GM19397 (cell line): ENCODE measurements at regions not wholly inside any gene's neighbourhood (a gene's known extent, or its start where the extent isn't known, plus 50 kb on each side); places are given as distances from the start of the nearest gene placed in this dataset.

ENCODE experiments used
- ATAC-seq: cut with Tn5 transposase; IDR thresholded peaks from one replicate; pipeline ENCODE4 v1.9.1; 2021; ENCODE audit warnings: mild to moderate bottlenecking, moderate library complexity; ENCODE audit not compliant: unreplicated experiment

- no peak for ATAC-seq
These were observed 339.5 kb downstream of the ALG10 start for GRCh38 chr12:34361721-34362316.

DNA sequence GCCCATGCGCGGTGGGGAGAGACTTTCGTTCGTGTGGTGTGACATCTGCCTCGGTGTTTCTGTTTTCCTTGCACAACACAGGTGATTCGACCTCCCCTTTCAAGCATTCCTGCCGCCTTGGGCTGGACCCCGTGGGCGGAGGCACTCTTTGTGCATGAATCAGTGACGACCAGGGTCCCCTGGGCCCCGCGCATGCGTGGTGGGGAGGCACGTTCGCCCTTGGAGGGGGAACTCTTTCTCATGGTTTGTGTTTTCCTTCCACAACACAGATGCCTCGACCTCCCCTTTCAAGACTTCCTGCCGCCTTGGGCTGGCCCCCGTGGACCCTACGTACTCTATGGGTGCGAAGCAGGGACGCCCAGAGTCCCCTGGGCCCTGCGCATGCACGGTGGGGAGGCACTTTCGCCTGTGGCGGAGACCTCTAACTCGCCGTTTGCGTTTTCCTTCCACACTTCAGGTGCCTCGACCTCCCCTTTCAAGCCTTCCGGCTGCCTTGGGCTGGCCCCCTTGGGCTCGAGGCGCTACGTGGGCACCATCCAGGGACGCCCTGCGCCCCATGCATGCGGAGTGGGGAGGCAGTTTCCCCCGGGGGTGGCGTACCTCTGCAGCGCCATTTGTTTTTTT is 340.9 kb downstream of the ALG10 start:
- ATAC-seq, result no peak

DNA sequence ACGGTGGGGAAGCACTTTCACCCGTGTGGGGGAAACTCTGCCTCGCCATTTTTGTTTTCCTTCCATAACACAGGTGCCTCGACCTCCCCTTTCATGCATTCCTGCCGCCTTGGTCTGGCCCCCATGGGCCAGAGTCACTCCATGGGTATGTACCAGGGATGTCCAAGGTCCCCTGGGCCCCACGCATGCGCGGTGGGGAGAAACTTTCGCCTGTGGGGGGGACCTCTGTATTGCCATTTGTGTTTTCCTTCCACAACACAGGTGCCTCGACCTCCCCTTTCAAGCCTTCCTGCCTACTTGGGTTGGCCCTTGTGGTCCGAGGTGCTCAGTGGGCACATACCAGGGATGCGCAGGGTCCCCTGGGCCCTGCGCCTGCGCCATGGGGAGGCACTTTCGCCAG is 345.8 kb downstream of the ALG10 start:
- ATAC-seq, result no peak

DNA sequence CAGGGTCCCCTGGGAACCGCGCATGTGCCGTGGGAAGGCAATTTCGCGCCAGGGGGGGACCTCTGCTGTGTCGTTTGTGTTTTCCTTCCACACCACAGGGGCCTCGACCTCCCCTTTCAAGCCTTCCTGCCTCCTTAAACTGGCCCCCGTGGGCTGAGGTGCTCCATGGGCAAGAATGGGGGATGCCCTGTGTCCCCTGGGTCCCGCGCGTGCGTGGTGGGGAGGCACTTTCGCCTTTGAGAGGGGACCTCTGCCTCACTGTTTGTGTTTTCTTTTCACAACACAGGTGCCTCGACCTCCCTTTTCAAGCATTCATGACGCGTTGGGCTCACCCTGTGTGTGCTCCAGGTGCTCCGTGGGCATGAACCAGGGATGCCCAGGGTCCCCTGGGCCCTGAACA is 348.8 kb downstream of the ALG10 start:
- no peak for ATAC-seq

GRCh38 chr12:34372003-34372402 is 349.7 kb downstream of the ALG10 start:
- ATAC-seq, result no peak

DNA sequence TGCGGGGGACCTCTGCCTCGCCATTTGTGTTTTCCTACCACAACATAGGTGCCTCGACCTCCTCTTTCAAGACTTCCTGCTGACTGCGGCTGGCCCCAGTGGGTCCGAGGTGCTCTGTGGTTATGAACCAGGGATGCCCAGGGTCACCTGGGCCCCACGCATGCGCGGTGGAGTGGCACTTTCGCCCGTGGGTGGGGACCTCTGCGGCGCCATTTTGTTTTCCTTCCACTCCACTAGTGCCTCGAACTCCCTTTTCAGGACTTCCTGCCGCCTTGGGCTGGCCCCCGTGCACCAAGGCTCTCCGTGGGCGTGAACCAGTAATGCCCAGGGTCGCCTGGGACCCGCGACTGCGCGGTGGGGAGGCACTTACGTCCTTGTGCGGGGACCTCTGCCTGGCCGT is 351.6 kb downstream of the ALG10 start:
- no peak for ATAC-seq

GRCh38 chr12:34376133-34376799 is 354.0 kb downstream of the ALG10 start:
- no peak for ATAC-seq

DNA sequence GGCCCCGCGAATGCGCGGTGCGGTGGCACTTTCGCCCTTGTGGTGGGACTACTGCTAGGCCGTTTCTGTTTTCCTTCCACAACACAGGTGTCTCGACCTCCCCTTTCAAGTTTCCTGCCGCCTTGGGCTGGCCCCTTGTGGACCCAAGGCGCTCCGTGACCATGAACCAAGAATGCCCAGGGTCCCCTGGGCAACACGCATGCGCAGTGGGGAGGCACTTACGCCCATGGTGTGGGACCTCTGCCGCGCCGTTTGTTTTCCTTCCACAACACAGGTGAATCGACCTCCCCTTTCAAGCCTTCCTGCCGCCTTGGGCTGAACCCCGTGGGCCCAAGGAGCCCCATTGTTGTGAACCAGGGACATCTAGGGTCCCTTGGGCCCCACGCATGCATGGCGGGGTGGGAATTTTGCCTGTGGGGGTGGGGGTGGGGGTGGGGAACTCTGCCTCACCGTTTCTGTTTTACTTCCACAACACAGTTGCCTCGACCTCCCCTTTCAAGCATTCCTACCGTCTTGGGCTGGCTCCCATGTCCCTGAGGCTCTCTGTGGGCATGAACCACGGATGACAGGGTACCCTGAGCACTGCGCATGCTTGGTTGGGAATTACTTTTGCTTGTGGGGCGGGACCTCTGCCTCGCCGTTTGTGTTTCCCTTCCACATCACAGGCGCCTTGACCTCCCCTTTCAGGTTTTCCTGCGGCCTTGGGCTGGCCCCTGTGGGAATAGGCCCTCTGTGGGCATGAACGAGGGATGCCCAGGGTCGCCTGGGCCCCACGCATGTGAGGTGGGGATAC is 355.1 kb downstream of the ALG10 start:
- ATAC-seq, result no peak

DNA sequence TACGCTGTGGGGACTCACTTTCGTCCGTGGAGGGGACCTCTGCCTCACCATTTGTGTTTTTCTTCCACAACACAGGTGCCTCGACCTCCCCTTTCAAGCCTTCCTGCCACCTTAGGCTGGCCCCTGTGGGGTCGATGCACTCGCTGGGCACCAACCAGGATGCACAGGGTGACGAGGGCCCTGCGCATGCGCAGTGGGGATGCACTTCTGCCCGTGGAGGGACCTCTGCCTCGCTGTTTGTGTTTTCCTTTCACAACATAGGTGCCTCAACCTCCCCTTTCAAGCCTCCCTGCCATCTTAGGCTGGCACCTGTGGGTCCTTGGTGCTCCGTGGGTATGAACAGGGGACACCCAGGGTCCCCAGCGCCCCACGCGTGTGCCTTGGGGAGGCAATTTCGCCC is 356.8 kb downstream of the ALG10 start:
- no peak for ATAC-seq

- no peak for ATAC-seq
These were observed 362.4 kb downstream of the ALG10 start for GRCh38 chr12:34384693-34385092.

DNA sequence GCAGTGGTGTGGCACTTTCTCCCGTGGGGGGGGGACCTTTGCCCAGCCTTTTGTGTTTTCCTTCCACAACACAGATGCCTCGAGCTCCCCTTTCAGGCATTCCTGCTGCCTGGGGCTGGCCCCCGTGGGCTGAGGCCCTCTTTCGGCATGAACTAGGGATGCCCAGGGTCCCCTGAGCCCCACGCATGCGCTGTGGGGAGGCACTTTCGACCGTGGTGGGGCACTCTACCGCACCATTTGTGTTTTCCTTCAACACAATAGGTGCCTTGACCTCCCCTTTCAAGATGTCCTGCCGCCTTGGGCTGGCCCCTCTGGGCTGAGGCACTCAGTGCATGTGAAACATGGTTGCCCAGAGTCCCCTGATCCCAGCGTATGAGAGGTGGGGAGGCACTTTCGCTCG is 363.7 kb downstream of the ALG10 start:
- no peak for ATAC-seq

DNA sequence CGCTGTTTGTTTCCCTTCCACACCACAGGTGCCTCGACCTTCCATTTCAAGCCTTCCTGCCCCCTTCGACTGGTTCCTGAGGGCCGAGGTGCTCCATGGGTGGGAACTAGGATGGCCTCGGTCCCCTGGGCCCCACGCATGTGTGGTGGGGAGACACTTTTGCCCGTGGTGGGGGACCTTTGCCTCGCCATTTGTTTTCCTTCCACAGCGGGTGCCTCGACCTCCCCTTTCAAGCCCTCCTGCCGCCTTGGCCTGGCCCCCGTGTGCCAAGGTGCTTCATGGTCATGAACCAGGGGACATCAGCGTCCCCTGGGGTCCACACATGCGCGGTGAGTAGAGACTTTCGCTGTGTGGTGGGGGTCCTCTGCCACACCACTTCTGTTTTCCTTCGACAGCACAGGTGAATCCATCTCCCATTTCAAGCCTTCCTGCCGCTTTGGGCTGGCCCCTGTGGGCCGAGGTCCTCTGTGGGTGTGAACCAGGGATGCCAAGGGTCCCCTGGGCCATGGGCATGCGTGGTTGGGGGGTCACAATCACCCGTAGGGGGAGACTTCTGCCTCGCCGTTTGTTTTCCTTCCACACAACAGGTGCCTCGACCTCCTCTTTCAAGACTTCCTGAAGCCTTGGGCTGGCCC is 364.4 kb downstream of the ALG10 start:
- ATAC-seq, result no peak

DNA sequence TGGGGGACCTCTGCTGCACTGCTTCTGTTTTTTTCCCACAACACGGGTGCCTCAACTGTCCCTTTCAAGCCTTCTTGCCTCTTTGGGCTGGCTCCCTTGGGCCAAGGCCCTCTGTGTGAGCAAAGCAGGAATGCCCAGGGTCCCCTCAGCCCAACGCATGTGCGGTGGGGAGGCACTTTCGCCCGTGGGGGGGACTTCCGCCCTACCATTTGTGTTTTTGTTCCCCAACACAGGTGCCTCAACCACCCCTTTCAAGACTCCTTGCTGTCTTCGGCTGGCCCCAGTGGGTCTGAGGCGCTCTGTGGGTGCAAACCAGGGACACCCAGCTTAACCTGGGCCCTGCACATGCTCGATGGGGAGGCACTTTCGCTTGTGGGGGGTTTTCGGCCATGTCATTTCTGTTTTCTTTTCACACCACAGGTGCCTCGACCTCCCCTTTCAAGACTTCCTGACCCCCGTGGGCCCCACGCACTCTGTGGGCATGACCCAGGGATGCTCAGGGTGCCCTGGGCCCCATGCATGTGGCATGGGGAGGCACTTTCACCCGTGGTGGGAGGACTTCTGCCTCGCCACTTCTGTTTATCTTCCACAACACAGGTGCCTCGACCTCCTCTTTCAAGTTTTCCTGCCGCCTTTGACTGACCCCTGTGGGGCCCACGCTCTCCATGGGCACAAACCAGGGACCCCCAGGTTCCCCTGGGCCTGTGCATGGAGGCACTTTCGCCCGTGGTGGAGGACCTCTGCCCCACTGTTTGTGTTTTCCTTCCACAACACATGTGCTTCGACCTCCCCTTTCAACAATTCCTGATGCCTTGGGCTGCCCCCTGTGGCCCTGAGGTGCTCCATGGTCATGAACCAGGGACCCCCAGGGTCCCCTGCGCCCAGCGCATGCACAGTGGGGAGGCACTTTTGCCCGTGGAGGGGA is 365.7 kb downstream of the ALG10 start:
- ATAC-seq, result no peak

- ATAC-seq, result no peak
These were observed 366.5 kb downstream of the ALG10 start for GRCh38 chr12:34388636-34389377.

DNA sequence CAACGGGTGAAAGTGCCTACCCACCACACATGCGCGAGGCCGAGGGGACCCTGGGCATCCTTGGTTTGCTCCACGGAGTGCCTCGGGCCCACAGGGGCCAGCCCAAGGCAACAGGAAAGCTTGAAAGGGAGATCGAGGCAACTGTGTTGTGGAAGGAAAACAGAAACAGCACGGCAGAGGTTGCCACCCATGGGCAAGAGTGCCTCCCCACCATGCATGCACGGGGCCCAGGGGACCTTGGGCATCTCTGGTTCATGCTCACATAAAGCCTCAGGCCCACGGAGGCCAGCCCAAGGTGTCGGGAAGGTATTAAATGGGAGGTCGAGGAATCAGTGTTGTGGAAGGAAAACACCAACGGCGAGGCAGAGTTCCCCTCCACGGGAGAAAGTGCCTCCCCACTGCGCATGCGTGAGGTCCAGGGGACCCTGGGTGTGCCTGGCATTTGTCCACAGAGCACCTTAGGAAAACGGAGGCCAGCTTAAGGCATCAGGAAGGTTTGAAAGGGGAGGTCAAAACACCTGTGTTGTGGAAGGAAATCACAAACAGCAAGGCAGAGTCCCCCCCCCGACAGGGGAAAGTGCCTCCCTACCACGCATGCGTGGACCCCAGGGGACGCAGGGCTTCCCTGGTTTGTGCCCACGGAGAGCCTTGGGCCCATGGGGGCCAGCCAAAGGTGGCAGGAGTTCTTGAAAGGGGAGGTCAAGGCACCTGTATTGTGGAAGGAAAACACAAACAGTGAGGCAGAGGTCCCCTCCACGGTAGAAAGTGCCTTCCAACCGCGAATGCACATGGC is 367.3 kb downstream of the ALG10 start:
- ATAC-seq, result no peak

GRCh38 chr12:34390171-34390841 is 368.0 kb downstream of the ALG10 start:
- no peak for ATAC-seq

- no peak for ATAC-seq
These were observed 368.8 kb downstream of the ALG10 start for GRCh38 chr12:34390846-34391700.
